Activated CD4-positive, alpha-beta T cell treated with anti-CD3 and anti-CD28 coated beads, Interleukin-2, amount 10 ng/mL, durations not matched to agents 7 days and 5 days (primary cell): ENCODE measurements at regions not wholly inside any gene's neighbourhood (a gene's known extent, or its start where the extent isn't known, plus 50 kb on each side); places are given as distances from the start of the nearest gene placed in this dataset.

Experiments
- CTCF ChIA-PET: fragments of 350-600 bp; sonication (Branson Sonifier 250); formaldehyde crosslinking; loops from one replicate; lab custom pipeline; 2021; ENCODE audit warnings: antibody characterized with exemption; lab: Charles Lee
- POLR2A ChIA-PET: fragments of 350-600 bp; sonication (Branson Sonifier 250); formaldehyde crosslinking; loops from one replicate; lab custom pipeline; 2021; ENCODE audit warnings: antibody characterized with exemption; lab: Charles Lee
- DNase-seq: peaks from one replicate; pipeline ENCODE4 v3.0.0-alpha.2; 2020
- H3K27ac Mint-ChIP-seq: one replicate; pipeline ENCODE4 v1.8.0; 2021; ENCODE audit warnings: mild to moderate bottlenecking, moderate library complexity, mixed read lengths
- H3K27me3 Mint-ChIP-seq: one replicate; pipeline ENCODE4 v1.8.0; 2021; ENCODE audit warnings: mixed read lengths
- H3K36me3 Mint-ChIP-seq: one replicate; pipeline ENCODE4 v1.8.0; 2021; ENCODE audit warnings: low read depth, mixed read lengths
- H3K4me1 Mint-ChIP-seq: one replicate; pipeline ENCODE4 v1.8.0; 2021; ENCODE audit warnings: mixed read lengths
- H3K4me3 Mint-ChIP-seq: one replicate; pipeline ENCODE4 v1.8.0; 2021; ENCODE audit warnings: mild to moderate bottlenecking, moderate library complexity, mixed read lengths
- H3K9me3 Mint-ChIP-seq: one replicate; pipeline ENCODE4 v1.8.0; 2021; ENCODE audit warnings: mixed read lengths

DNA sequence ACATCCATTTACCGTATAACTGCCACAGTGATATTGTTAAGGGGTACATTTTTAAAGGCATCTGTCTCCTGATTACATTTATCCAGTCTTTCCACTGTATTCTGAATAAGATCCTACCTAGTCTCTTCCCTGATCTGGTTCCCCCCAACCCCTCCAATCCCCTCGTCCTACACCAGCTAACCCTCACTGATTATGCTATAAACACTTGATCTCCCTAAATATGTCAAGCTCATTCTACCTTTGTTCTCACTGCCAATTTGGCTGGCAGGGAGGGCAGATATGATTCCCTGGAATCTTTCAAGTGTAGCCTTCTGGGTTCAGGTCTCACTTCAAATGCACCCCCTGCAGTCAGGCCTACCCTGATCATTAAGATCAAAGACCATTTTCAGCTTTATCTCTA, 1379.8 kb upstream of the MIR17HG start:
- no peaks in the 10 kb centered on the region for H3K27me3 Mint-ChIP-seq
- no peak overlapping the region for H3K27ac Mint-ChIP-seq
- ChIA-PET CTCF (no interaction called here), POLR2A (no interaction called here)
- H3K36me3 Mint-ChIP-seq = no peaks in the 10 kb centered on the region
- no peak for DNase-seq
- H3K4me3 Mint-ChIP-seq = no peak overlapping the region
- H3K4me1 Mint-ChIP-seq = no peaks in the 10 kb centered on the region
- peaks cover 10% of the 10 kb centered on the region for H3K9me3 Mint-ChIP-seq

DNA sequence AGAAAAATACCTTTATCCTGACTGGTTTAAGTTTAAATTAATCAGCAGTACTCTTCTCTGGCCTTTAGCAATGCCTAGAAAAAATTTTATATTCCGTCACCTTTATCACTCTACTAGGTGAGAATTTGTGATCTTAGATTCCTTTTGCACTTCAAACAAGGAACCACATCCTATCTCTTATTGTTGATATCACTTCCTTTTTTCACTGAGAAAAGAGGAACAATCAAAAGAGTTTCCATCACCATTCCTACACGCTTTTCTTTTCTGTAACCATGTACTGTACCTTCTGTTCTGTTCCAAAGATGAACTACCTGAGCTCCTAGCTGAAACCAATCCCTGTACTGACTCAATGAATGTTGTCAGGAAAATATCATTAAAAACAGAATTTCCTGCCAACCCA, 1379.0 kb upstream of the MIR17HG start:
- POLR2A ChIA-PET = no interaction called here
- no peaks in the 10 kb centered on the region for H3K27me3 Mint-ChIP-seq
- CTCF ChIA-PET = no interaction called here
- H3K9me3 Mint-ChIP-seq = peaks cover 10% of the 10 kb centered on the region
- H3K27ac Mint-ChIP-seq = no peak overlapping the region
- H3K4me3 Mint-ChIP-seq = no peak overlapping the region
- no peaks in the 10 kb centered on the region for H3K4me1 Mint-ChIP-seq
- no peak for DNase-seq
- H3K36me3 Mint-ChIP-seq = no peaks in the 10 kb centered on the region

DNA sequence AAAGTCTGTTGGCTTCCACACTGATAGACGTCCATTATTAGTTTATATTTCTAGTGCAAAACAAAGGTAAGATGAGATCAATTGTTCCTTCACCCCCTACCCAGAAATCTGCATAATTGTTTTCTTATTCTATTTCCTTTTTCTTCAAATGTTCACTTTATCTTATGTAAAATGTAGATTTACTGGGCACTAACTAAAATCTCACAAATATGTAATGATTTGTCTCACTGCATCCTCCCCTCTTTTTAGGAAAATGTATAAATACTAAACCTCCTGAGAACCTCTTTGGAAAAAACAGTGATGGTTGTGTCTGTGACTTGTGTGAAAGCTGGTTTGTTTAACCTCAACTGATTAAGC, 1377.2 kb upstream of the MIR17HG start:
- H3K36me3 Mint-ChIP-seq = no peaks in the 10 kb centered on the region
- no peaks in the 10 kb centered on the region for H3K4me1 Mint-ChIP-seq
- DNase-seq = no peak
- no peak overlapping the region for H3K27ac Mint-ChIP-seq
- H3K9me3 Mint-ChIP-seq = peaks cover 10% of the 10 kb centered on the region
- ChIA-PET POLR2A (no interaction called here), CTCF (no interaction called here)
- H3K27me3 Mint-ChIP-seq = no peaks in the 10 kb centered on the region
- H3K4me3 Mint-ChIP-seq = no peak overlapping the region

DNA sequence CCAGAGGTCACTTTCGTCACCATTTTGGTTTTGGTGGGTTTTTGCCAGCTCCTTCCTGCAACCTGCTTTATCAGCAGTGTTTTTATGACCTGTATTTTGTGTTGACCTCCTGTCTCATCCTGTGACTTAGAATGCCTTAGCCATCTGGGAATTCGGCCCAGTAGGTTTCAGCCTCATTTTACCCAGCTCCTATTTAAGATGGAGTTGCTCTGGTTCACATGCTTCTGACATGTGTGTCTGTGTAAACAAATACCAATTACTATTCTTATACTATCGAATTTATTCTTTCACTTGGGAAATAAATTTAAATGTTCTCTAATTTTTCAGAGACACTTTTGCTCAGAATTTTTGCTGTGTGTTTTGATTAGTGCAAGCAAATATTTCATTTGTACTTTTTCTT, 1370.3 kb upstream of the MIR17HG start:
- H3K36me3 Mint-ChIP-seq = no peaks in the 10 kb centered on the region
- H3K27me3 Mint-ChIP-seq = no peaks in the 10 kb centered on the region
- H3K4me3 Mint-ChIP-seq = no peak overlapping the region
- no peaks in the 10 kb centered on the region for H3K9me3 Mint-ChIP-seq
- ChIA-PET CTCF (no interaction called here), POLR2A (no interaction called here)
- H3K27ac Mint-ChIP-seq = no peak overlapping the region
- H3K4me1 Mint-ChIP-seq = no peaks in the 10 kb centered on the region
- no peak for DNase-seq

DNA sequence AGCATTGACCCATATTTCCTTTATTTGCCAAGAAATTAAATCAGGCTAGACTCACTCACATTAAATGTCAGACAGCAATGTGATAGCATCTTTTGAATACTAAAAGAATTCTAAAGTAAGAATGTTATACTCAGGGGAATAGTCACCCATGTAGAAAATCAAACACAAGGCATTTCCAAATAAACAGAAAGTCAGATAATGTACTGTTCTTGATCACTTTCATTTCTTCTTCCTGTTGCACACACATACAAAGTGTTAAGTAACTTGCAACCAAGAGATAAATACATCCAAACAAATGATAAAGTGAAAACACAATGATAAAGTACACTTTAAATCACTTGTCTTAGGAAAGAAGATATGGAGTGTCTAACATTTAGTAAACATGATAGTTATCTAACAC, 1366.6 kb upstream of the MIR17HG start:
- no peak overlapping the region for H3K4me3 Mint-ChIP-seq
- H3K27me3 Mint-ChIP-seq = no peaks in the 10 kb centered on the region
- POLR2A ChIA-PET = no interaction called here
- CTCF ChIA-PET = no interaction called here
- no peaks in the 10 kb centered on the region for H3K4me1 Mint-ChIP-seq
- DNase-seq = no peak
- H3K27ac Mint-ChIP-seq = no peak overlapping the region
- H3K9me3 Mint-ChIP-seq = no peaks in the 10 kb centered on the region
- no peaks in the 10 kb centered on the region for H3K36me3 Mint-ChIP-seq

DNA sequence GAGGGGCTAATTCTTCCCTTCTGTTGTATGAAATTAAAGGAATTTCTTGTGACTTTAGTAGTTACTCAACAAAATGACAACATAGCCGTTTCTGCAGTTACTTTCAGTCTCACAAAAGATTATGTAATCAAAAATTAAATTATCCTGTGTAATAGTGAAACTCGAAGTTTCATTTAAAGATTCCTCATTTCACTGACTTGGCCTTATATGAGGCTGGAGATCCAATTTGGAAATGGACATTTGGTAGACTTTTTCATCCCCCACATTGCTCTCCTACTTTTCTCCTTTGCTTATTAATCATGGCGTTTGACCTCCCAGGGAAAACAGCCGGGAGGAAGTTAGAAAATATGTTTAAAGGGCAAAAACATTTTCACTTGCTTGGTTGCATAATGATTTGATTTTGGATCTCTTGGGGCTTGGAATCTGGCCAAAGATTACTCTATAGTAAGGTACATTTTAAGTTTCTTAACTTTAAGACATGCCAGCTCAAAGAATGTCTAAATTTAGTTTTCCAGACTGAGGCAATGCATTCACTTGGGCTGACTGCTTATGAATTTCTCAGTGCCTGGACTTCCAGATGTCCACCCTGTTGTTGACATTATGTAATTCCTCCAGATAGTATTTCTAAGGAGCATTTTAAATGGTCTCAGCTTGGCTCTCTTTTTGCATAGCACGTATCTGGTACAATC, 1364.9 kb upstream of the MIR17HG start:
- no peak for DNase-seq
- Mint-ChIP-seq H3K27me3 (no peaks in the 10 kb centered on the region), H3K36me3 (no peaks in the 10 kb centered on the region), H3K4me1 (no peaks in the 10 kb centered on the region), H3K9me3 (no peaks in the 10 kb centered on the region), H3K4me3 (no peak overlapping the region), H3K27ac (no peak overlapping the region)
- ChIA-PET POLR2A (no interaction called here), CTCF (no interaction called here)

DNA sequence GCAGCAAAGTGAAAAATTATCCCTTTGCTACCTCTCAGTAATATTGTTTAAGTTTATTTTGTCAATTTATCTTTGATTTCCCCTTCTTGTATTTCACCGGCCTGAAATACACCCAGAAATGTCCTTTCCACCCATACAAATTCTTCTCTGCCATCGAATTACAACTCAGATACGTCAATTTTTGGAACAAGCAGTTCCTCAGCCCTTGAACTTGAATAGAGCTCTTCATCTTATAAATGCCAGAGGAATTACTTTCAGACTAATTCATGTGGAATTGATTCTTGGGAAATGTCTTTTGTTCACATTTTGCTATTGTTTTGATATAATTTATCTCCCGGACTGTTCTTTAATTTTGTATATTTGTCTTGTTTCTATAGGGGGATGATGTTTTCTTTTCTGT, 1359.3 kb upstream of the MIR17HG start:
- Mint-ChIP-seq H3K9me3 (peaks cover 8% of the 10 kb centered on the region), H3K4me1 (no peaks in the 10 kb centered on the region), H3K27ac (no peak overlapping the region), H3K27me3 (no peaks in the 10 kb centered on the region), H3K4me3 (no peak overlapping the region), H3K36me3 (no peaks in the 10 kb centered on the region)
- ChIA-PET POLR2A (no interaction called here), CTCF (no interaction called here)
- no peak for DNase-seq

DNA sequence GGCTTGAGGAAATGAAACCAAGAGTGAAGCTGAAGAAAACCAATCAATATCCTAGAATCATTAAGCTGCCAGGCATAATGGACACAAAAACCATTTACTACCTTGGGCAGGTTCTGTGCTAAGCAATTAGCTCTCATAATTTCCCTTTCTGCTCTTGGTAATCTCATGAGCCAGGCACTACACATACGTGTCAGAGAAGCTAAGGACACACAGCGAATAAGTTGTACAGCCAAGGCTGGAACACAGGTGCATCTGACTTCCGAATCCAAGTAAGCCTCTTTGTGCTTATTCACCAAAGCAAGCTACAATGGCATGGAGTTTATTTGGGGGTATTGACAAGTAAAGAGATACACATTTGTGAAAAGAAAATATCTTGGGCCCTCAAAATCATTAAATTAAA, 1343.9 kb upstream of the MIR17HG start:
- ChIA-PET CTCF (no interaction called here), POLR2A (no interaction called here)
- Mint-ChIP-seq H3K27ac (no peak overlapping the region), H3K9me3 (peaks cover 13% of the 10 kb centered on the region), H3K4me3 (no peak overlapping the region), H3K4me1 (no peaks in the 10 kb centered on the region), H3K36me3 (no peaks in the 10 kb centered on the region), H3K27me3 (no peaks in the 10 kb centered on the region)
- no peak for DNase-seq

DNA sequence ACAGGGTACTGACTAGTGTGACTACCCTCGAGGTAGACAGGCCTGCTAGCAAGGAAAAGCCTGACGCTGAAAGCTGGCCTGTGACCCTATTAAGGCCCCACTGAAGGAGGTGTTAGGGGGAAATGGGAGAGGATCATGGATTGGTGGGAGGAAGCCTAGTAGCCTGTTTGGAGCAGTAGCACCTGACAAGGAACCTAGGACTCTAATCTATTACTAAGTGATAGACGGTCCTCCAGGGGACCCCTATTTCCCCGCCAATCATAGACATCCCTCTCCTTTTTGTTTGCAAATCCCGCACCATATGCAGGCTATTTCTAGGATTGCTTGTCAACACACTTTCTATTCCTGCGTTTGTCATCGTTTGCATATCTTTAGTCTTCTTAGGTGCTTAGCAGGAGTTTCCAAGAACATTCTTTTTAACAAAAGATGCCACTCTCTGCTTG, 1338.8 kb upstream of the MIR17HG start:
- Mint-ChIP-seq H3K27me3 (no peaks in the 10 kb centered on the region), H3K4me1 (no peaks in the 10 kb centered on the region), H3K9me3 (no peaks in the 10 kb centered on the region), H3K36me3 (no peaks in the 10 kb centered on the region), H3K4me3 (no peak overlapping the region), H3K27ac (no peak overlapping the region)
- ChIA-PET POLR2A (no interaction called here), CTCF (no interaction called here)
- no peak for DNase-seq

DNA sequence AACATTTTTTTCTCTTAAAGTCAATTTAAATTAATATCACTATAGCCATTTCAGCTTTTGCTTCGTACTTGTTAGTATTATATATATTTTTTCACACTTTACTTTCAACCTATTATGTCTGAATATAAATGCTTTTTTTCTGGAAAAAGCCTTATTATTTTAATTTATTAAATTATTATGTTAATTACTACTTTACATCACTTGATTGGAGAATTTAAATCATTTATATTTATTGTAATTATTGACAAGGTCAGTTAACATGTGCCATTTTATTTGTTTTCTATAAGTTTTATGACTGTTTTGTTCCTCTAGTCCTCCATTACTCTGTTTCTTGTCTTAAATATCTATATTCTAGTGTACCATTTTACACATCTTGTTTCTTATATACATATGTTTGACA, 1333.4 kb upstream of the MIR17HG start:
- Mint-ChIP-seq H3K4me3 (no peak overlapping the region), H3K27ac (no peak overlapping the region), H3K9me3 (no peaks in the 10 kb centered on the region), H3K36me3 (no peaks in the 10 kb centered on the region), H3K4me1 (no peaks in the 10 kb centered on the region), H3K27me3 (no peaks in the 10 kb centered on the region)
- no peak for DNase-seq
- CTCF ChIA-PET = no interaction called here
- POLR2A ChIA-PET = no interaction called here

DNA sequence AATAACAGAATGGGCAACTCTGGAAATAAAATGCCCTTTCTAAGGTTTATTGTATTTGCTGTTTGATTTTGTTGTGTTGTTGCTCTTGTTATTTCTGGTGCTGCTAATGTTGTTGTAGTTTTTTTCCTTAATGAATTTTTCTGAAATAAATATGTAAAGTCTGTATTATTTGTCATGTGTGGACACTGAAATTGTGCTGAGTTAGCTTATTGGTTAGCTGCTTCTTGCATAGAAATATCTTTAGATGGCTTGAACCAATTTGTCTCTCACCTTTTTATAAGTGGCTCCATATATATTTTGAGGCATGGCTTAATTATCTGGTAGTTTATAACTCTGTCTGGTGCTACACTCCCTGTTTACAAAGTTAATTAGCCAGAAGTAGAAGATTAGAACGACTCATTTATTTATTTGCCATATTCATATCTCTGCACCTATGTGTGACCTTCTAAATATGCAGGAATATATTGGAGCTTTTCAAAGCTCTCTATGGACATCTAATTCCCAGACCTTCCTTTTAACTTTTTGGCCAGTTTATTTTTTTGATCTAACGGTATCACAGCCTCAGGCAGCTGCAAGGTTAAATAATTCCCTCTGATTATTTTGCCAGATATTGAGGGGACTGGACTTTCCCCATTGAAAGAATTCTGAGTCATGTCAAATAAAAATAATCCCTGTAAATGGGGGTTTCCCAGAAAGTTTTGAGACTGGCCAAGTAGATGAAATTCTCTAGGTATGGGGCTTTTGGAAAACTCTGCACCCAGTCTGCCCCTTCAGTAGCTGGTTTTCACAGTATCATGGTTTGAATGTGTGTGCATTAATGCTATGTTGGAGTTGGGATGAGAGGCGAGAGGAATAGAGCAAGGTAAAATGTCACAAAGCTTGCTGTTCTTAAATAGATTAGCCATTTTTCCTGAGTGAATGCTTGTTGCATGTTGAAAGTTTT, 1331.7 kb upstream of the MIR17HG start:
- H3K9me3 Mint-ChIP-seq = peaks cover 4% of the 10 kb centered on the region
- no peak overlapping the region for H3K27ac Mint-ChIP-seq
- CTCF ChIA-PET = no interaction called here
- no peaks in the 10 kb centered on the region for H3K27me3 Mint-ChIP-seq
- no peaks in the 10 kb centered on the region for H3K36me3 Mint-ChIP-seq
- no peaks in the 10 kb centered on the region for H3K4me1 Mint-ChIP-seq
- no peak overlapping the region for H3K4me3 Mint-ChIP-seq
- POLR2A ChIA-PET = no interaction called here
- DNase-seq = no peak

DNA sequence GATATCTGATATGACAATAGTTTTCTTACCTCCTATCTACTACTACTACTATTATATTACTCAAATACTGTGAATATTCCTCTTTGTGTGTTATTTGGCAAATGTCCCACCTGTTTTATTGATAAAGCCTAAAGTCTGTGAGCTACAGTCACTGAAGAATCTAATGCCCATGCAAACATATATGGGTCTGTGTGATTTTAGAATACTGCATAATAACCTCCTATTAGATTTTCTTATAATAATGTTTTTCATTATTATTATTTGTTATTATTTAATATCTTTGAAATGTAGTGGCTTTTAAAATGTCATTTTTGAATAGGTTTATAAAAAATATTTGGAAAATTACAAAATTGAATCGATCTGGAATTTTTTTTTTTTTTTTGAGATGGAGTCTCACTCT, 1330.8 kb upstream of the MIR17HG start:
- ChIA-PET POLR2A (no interaction called here), CTCF (no interaction called here)
- no peaks in the 10 kb centered on the region for H3K36me3 Mint-ChIP-seq
- no peaks in the 10 kb centered on the region for H3K4me1 Mint-ChIP-seq
- DNase-seq = no peak
- H3K9me3 Mint-ChIP-seq = peaks cover 4% of the 10 kb centered on the region
- H3K27ac Mint-ChIP-seq = no peak overlapping the region
- no peaks in the 10 kb centered on the region for H3K27me3 Mint-ChIP-seq
- H3K4me3 Mint-ChIP-seq = no peak overlapping the region

DNA sequence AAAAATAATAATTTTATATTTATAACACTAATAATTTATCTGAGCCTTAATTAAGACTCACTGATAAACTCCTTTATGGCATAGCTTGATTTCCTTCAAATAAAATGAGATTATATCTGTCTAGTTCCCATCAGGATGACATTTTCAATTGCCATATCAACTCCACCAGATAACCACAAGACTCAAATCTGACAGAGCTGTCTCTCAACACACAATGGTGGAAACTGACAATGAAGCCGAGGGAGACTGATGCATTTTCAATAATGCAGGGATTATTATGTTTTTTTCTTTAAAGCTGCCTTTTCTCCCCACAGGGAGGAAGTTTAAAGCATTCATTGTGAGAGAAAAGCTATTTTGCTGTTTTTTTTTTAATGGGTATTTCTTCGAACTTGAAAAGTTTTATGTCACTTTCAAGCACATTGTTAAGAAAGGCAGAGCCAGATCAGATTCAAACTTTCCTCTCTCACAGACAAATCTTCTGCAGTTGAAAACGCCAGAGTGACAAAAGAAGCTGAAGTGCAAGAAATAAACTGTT, 1326.9 kb upstream of the MIR17HG start:
- Mint-ChIP-seq H3K4me3 (no peak overlapping the region), H3K27me3 (no peaks in the 10 kb centered on the region), H3K4me1 (no peaks in the 10 kb centered on the region), H3K9me3 (peaks cover 4% of the 10 kb centered on the region), H3K36me3 (no peaks in the 10 kb centered on the region), H3K27ac (no peak overlapping the region)
- CTCF ChIA-PET = no interaction called here
- DNase-seq = no peak
- POLR2A ChIA-PET = no interaction called here
